C4-2B (cell line): ENCODE measurements at regions not wholly inside any gene's neighbourhood (a gene's known extent, or its start where the extent isn't known, plus 50 kb on each side); places are given as distances from the start of the nearest gene placed in this dataset.

Experiments used
- CTCF ChIP-seq: fragments of 450-650 bp; conservative IDR thresholded peaks from 2 replicates; pipeline ENCODE4 v1.5.1; 2017; ENCODE audit warnings: mild to moderate bottlenecking
- ZFX ChIP-seq: fragments of 450-650 bp; IDR thresholded peaks from 2 replicates; pipeline ENCODE4 v1.6.1; 2017

DNA sequence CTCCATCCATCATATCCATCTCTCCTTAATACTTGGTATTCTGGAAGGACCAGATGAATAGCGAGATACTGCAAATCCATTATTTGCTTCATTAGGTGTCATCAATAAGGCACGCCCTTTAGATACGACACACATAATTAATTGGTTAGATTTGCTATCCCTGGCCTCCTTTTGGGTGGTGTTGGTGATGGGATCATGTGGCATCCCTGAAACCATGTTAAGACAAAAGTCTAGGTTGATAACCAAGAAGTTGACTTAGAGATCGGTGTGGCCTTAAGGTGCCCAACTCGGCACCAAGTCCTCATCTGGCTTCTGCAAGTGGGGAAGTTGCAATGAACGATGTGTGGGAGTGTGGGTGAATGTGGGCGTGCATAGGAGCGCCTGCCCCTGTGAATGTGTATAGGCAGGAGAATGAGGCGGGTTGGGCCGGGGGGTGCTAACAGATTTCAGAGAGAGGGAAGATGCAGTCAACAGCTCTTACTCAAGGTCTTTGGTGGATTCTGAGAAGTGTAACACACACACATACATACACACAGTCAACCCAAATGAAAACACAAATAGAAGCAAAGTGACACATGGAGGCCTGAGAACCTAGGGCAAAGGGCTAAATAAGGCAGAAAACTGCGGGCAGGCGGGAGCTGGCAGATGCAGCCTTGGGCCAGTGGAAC is 415.7 kb upstream of the ESRRG start:
- TF ChIP-seq CTCF (no peak), ZFX (no peak)
